Stomach (tissue), 8 donors: ENCODE measurements at regions not wholly inside any gene's neighbourhood (a gene's known extent, or its start where the extent isn't known, plus 50 kb on each side); places are given as distances from the start of the nearest gene placed in this dataset.
"Not testable (repeated sequence)": the region's sequence is repeated elsewhere in the genome, so short reads cannot be mapped to it uniquely, and the experiment has no call there.

ENCODE experiments used
- DNase-seq, 2 donors: peaks; one replicate each; pipeline versions ENCODE4 v3.0.0 to v3.0.0-alpha.2; 2013 to 2019
- H3K27ac ChIP-seq, 5 donors: fragments of 200-600 bp in 4 of 5; sonication (generic) in 4 of 5; one replicate each; pipeline ENCODE4 v1.5.1; 2013 to 2019; ENCODE audit warnings: mild to moderate bottlenecking in 1 of 5, moderate library complexity in 1 of 5
- H3K27me3 ChIP-seq, 3 donors: fragments of 200-600 bp; sonication (generic); one replicate each; pipeline ENCODE4 v1.5.1; 2017 to 2019; ENCODE audit warnings: mixed run types in 1 of 3
- H3K36me3 ChIP-seq, 4 donors: fragments of 200-600 bp; sonication (generic); 1 replicate in 3 of 4; 2 replicates in 1 of 4; pipeline ENCODE4 v1.5.1; 2016 to 2019
- H3K4me1 ChIP-seq, 4 donors: fragments of 200-600 bp; sonication (generic); one replicate each; pipeline ENCODE4 v1.5.1; 2016 to 2019
- H3K4me3 ChIP-seq, 4 donors: fragments of 200-600 bp; sonication (generic) in 3 of 4; one replicate each; pipeline ENCODE4 v1.5.1; 2016 to 2019; ENCODE audit warnings: mild to moderate bottlenecking in 1 of 4
- H3K9me3 ChIP-seq, 4 donors: fragments of 200-600 bp; sonication (generic); one replicate each; pipeline ENCODE4 v1.5.1; 2016 to 2019
- EP300 ChIP-seq: sonication (generic); formaldehyde crosslinking; IDR thresholded peaks from one replicate; pipeline ENCODE4 v1.6.1; 2017; ENCODE audit warnings: antibody characterized with exemption
- POLR2A ChIP-seq, 4 donors: fragments of 450-650 bp; IDR thresholded peaks; one replicate each; pipeline ENCODE4 v1.6.1; 2016; ENCODE audit warnings: antibody characterized with exemption in 4 of 4, control low read depth in 2 of 4, mild to moderate bottlenecking in 1 of 4, moderate library complexity in 1 of 4
- POLR2AphosphoS5 ChIP-seq, 3 donors: sonication (generic); formaldehyde crosslinking; IDR thresholded peaks; one replicate each; pipeline ENCODE4 v1.6.1; 2016; ENCODE audit warnings: antibody characterized with exemption in 3 of 3
- WGBS, 5 donors: extraction: QIAGEN DNeasy Blood & Tissue Kit in 3 of 5; methylation state at CpG; one replicate each; pipeline versions ENCODE4 v1.1.5 to v1.1.7; 2013 to 2018; 5-methylcytosine and 5-hydroxymethylcytosine counted together
- intact Hi-C: fragments of 100-400 bp; cut with DNase I; formaldehyde crosslinking; loops from one replicate; pipeline ENCODE4 v1.15.1; 2023; ENCODE audit warnings: low total_unique reads
- TF ChIP-seq, protein P1 (sequence below), 7 experiments: fragments of 450-650 bp in 4 of 7; fragments of 200-600 bp in 3 of 7; sonication (generic) in 3 of 7; IDR thresholded peaks; one replicate each; pipeline ENCODE4 v1.5.1; 2016 to 2019; ENCODE audit warnings: antibody characterized with exemption in 7 of 7, control low read depth in 2 of 7, mild to moderate bottlenecking in 1 of 7
- donor health status: healthy with polysubstance abuse.
- donor health status: Bipolar disorder and iron deficiency.
- donor health status: healthy.

DNA sequence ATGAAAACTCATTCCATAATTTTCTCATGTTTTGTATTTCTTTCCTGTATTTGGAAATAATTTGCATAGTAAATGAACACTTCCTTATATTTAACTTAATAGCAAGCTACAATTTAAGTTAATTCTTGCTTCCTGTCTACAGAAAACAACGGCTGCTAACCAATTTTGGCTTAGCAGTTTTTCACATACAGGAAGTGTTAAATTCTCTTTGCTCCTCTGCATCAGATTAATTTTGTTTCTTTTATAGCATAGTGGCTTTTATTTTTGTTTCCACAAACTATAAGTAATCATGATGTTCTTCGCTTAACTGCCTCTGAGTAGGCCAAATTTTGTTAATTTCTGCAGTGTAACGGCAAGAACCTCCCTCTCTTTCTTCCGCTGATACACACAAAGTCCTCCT is 182.9 kb downstream of the ALX1 start:
- intact Hi-C loops, result no loop called here
- WGBS, 5 donors, result 60 to 74% (median 72%) methylated on average over 4 of the region's 4 CpGs

DNA sequence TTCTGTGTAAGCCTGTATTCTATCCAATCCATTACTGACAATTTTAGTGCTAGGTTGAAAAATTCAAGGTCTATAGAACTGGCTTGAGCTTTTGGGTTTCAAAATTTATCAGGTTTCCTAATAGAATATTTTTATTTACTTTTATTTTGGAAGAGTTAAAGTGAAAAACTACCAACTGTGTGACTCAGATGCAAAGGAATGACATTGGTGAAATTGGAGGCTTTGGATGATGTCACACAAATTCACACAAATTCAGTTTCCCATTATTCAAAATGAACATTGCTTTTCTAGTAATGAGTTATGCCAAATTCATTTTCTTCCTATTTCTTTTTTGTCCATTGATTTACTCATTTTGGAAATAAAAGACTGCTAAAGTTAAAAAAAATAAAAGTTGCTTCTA is 186.9 kb downstream of the ALX1 start:
- H3K4me1 ChIP-seq, result peaks cover 0 to 8% (median 3%) of the 10 kb centered on the region in 4 donors
- TF ChIP-seq, protein P1, sequence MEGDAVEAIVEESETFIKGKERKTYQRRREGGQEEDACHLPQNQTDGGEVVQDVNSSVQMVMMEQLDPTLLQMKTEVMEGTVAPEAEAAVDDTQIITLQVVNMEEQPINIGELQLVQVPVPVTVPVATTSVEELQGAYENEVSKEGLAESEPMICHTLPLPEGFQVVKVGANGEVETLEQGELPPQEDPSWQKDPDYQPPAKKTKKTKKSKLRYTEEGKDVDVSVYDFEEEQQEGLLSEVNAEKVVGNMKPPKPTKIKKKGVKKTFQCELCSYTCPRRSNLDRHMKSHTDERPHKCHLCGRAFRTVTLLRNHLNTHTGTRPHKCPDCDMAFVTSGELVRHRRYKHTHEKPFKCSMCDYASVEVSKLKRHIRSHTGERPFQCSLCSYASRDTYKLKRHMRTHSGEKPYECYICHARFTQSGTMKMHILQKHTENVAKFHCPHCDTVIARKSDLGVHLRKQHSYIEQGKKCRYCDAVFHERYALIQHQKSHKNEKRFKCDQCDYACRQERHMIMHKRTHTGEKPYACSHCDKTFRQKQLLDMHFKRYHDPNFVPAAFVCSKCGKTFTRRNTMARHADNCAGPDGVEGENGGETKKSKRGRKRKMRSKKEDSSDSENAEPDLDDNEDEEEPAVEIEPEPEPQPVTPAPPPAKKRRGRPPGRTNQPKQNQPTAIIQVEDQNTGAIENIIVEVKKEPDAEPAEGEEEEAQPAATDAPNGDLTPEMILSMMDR (IDR thresholded peaks at IDR 0.05), result no peak
- TF ChIP-seq EP300 (no peak), POLR2AphosphoS5 (IDR thresholded peaks at IDR 0.05) (no peak), POLR2A (IDR thresholded peaks at IDR 0.05) (no peak)
- no peaks in the 10 kb centered on the region for H3K36me3 ChIP-seq
- no peaks in the 10 kb centered on the region for H3K9me3 ChIP-seq
- no peak overlapping the region for H3K27ac ChIP-seq
- DNase-seq, result no peak
- no peak overlapping the region for H3K4me3 ChIP-seq
- peaks cover 0 to 12% (median 0%) of the 10 kb centered on the region in 3 donors for H3K27me3 ChIP-seq
- intact Hi-C loops, result loop anchor here (5.0 kb wide), 1 partner anchor 400 kb away; no protein-coding TSS in a partner anchor

More for the DNA sequence above, 182.9 kb downstream of the ALX1 start:
- Histone ChIP-seq H3K4me3 (no peak overlapping the region), H3K36me3 (no peaks in the 10 kb centered on the region), H3K27me3 (peaks cover 0 to 6% (median 0%) of the 10 kb centered on the region in 3 donors), H3K4me1 (no peaks in the 10 kb centered on the region), H3K27ac (no peak overlapping the region), H3K9me3 (no peaks in the 10 kb centered on the region)
- TF ChIP-seq POLR2A (IDR thresholded peaks at IDR 0.05), result no peak
- no peak for TF ChIP-seq EP300
- TF ChIP-seq, protein P1 (IDR thresholded peaks at IDR 0.05), result no peak
- no peak for TF ChIP-seq POLR2AphosphoS5 (IDR thresholded peaks at IDR 0.05)
- DNase-seq, result no peak

- no peak for TF ChIP-seq POLR2A (IDR thresholded peaks at IDR 0.05)
- TF ChIP-seq, protein P1 (IDR thresholded peaks at IDR 0.05), result peak in 5 of 7 experiments; percentile 49 to 68 (median 59)
- no peak for TF ChIP-seq EP300
- TF ChIP-seq POLR2AphosphoS5 (IDR thresholded peaks at IDR 0.05), result peak in 1 of 3 donors; percentile 11
- Histone ChIP-seq H3K27ac (peak overlapping the region in 1 of 5 donors; percentile 9), H3K36me3 (no peaks in the 10 kb centered on the region), H3K9me3 (no peaks in the 10 kb centered on the region), H3K27me3 (peaks cover 0 to 12% (median 0%) of the 10 kb centered on the region in 3 donors), H3K4me1 (peaks cover 0 to 8% (median 3%) of the 10 kb centered on the region in 4 donors), H3K4me3 (peak overlapping the region; percentile 31 to 47 (median 38))
- WGBS, 5 donors, result 12 to 17% (median 14%) methylated on average over 15 of the region's 15 CpGs
- intact Hi-C loops, result loop anchor here (5.0 kb wide), 1 partner anchor 399 kb away; no protein-coding TSS in a partner anchor
- DNase-seq, result peak; percentile 27 to 88
Observed at GRCh38 chr12:85468356-85469157, 188.5 kb downstream of the ALX1 start.

DNA sequence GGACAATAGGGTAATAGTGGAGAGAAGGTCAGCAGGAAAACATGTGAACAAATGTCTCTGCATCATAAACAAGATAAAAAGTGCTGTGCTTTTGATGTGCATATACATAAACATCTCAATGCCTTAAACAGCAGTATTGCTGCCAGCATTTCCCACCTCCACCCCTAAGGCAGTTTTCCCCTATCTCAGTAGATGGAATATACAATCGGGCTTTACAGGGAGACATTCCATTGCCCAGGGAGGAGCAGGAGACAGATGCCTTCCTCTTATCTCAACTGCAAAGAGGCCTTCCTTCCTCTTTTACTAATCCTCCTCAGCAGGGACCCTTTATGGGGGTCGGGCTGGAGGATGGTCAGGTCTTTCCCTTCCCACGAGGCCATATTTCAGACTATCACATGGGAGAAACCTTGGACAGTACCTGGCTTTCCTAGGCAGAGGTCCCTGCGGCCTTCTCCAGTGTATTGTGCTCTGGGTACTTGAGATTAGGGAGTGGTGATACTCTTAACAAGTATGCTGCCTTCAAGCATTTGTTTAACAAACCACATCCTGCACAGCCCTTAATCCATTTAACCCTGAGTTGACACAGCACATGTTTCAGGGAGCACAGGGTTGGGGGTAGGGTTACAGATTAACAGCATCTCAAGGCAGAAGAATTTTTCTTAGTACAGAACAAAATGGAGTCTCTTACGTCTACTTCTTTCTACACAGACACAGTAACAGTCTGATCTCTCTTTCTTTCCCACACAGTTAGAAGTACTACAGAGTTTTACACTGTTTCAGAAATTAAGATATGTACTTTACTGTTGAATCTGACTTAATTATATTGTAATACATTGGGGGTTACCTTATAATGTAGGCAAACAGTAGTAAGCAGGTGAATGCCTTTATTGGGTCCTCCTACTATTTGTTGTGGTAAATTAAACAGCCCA is 189.4 kb downstream of the ALX1 start:
- H3K27me3 ChIP-seq, result peaks cover 0 to 12% (median 0%) of the 10 kb centered on the region in 3 donors
- peak in 1 of 2 donors; percentile 37 for DNase-seq
- H3K9me3 ChIP-seq, H3K4me1 ChIP-seq, H3K36me3 ChIP-seq: not testable (repeated sequence)
- H3K27ac ChIP-seq, result peak overlapping the region in 1 of 5 donors; percentile 9
- peak overlapping the region; percentile 31 to 47 (median 38) for H3K4me3 ChIP-seq
- 15 to 33% (median 21%) methylated on average over 5 of the region's 5 CpGs for WGBS, 5 donors
- intact Hi-C loops, result loop anchor here (5.0 kb wide), 1 partner anchor 398 kb away; no protein-coding TSS in a partner anchor

DNA sequence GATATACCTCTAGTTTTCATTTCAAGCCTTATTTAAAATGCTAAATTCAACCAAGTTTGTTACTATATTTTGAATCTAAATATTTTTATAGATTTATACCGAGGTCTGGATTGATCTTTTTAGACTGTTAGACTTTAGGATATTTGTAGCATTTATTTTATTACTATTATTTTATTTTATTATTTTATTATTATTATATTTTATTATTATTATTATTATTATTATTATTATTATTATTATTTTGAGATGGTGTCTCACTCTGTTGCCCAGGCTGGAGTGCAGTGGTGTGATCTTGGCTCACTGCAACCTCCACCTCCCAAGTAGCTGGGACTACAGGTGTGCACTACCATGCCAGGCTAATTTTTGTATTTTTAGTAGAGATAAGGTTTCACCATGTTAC is 195.3 kb downstream of the ALX1 start:
- H3K9me3 ChIP-seq, H3K36me3 ChIP-seq, H3K4me3 ChIP-seq, DNase-seq, H3K27ac ChIP-seq, H3K4me1 ChIP-seq, intact Hi-C loops, H3K27me3 ChIP-seq: not testable (repeated sequence)
- 87 to 98% (median 93%) methylated on average over 1 of the region's 1 CpG for WGBS, 5 donors
